ENCODE measurements at regions not wholly inside any gene's neighbourhood (a gene's known extent, or its start where the extent isn't known, plus 50 kb on each side); places are given as distances from the start of the nearest gene placed in this dataset.

DNA sequence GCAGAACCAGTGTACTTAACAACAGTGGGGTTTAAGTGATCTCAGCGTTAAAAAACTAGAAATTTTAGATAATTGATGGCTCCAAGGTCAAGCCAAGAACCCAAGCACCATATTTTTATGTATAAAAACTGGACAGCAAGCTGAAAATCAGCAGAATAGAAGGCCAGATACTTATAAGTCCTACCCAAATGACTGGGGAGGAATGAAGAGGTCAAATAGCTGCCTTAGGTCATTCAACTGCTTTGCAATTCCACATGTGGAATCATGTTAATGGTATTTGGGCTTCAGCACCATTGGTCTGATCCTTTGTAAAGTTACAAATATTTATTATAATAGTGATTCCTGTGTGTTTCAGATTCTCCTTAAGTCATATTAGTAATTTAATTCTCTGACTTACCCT, 108.4 kb downstream of the FAT3 start:
- intact Hi-C loops (cut with DNase I), result no loop called here
- Histone ChIP-seq H3K27ac (no peak overlapping the region), H3K36me3 (no peaks in the 10 kb centered on the region), H3K4me3 (no peak overlapping the region), H3K9me3 (no peaks in the 10 kb centered on the region), H3K4me1 (peaks cover 0 to 10% of the 10 kb centered on the region in 2 donors), H3K27me3 (no peaks in the 10 kb centered on the region)
- no peak for DNase-seq (ENCODE audit: low spot score in 2 of 2)
- TF ChIP-seq, protein P1, sequence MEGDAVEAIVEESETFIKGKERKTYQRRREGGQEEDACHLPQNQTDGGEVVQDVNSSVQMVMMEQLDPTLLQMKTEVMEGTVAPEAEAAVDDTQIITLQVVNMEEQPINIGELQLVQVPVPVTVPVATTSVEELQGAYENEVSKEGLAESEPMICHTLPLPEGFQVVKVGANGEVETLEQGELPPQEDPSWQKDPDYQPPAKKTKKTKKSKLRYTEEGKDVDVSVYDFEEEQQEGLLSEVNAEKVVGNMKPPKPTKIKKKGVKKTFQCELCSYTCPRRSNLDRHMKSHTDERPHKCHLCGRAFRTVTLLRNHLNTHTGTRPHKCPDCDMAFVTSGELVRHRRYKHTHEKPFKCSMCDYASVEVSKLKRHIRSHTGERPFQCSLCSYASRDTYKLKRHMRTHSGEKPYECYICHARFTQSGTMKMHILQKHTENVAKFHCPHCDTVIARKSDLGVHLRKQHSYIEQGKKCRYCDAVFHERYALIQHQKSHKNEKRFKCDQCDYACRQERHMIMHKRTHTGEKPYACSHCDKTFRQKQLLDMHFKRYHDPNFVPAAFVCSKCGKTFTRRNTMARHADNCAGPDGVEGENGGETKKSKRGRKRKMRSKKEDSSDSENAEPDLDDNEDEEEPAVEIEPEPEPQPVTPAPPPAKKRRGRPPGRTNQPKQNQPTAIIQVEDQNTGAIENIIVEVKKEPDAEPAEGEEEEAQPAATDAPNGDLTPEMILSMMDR (IDR thresholded peaks at IDR 0.05), result no peak

DNA sequence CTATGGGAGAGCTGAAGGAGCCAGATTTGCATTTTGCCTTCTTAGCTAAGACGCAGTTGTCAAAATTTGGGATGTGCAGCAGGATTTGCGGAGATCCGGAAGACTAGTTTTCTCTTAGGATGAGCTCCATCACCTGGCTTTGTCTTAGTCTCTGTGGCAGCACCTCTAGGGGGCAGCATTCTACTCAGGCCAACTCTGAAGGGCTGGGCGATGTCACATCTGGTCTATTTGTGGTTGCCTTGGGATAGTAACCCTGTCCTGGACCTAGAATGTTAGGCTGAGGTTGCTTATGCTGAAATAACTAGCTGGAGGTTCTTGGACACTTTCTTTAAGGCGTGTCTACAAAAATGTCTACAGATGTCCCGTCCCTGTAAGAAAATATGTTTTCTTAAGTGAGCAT, 116.2 kb downstream of the FAT3 start:
- intact Hi-C loops (cut with DNase I), result no loop called here
- DNase-seq (ENCODE audit: low spot score in 2 of 2), result no peak
- H3K9me3 ChIP-seq, result no peaks in the 10 kb centered on the region
- no peak overlapping the region for H3K4me3 ChIP-seq
- no peaks in the 10 kb centered on the region for H3K27me3 ChIP-seq
- no peaks in the 10 kb centered on the region for H3K36me3 ChIP-seq
- TF ChIP-seq, protein P1 (IDR thresholded peaks at IDR 0.05), result no peak
- H3K27ac ChIP-seq, result no peak overlapping the region
- no peaks in the 10 kb centered on the region for H3K4me1 ChIP-seq

DNA sequence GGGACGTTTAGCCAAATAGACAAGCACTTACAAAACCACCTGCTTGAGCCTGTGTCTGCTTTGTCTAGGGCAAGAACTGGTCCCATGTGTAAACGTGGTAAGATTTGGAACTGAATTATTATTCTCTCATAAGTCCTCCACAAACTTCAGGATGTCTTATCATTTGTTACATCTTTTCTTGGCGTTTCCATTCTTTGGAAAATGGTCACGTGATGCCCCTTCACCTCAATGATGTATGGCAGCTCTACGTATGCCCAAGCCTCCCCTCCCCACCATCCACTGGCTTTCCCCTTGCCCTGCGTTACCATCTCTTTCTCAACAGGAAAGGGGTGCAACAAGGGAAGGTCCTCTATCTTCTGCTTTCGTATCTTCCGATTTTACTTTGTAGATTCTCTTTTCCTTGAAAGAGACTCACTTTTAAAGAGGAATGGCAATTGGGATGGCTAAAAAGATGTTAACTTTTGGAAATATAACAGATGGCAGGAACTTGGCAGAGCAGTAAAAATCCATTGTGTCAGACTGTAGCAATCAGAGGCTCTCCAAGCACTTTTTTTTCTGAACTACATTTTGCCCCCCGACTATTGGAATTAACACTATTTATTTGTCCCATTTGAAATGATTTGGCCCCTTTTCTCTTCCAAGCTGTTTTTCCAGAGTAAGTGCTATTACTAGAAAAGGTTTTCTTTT, 117.6 kb downstream of the FAT3 start:
- H3K4me1 ChIP-seq, result no peaks in the 10 kb centered on the region
- no peak for DNase-seq (ENCODE audit: low spot score in 2 of 2)
- no peaks in the 10 kb centered on the region for H3K27me3 ChIP-seq
- TF ChIP-seq, protein P1 (IDR thresholded peaks at IDR 0.05), result no peak
- H3K9me3 ChIP-seq, result no peaks in the 10 kb centered on the region
- intact Hi-C loops (cut with DNase I), result no loop called here
- H3K4me3 ChIP-seq, result no peak overlapping the region
- no peaks in the 10 kb centered on the region for H3K36me3 ChIP-seq
- H3K27ac ChIP-seq, result no peak overlapping the region

DNA sequence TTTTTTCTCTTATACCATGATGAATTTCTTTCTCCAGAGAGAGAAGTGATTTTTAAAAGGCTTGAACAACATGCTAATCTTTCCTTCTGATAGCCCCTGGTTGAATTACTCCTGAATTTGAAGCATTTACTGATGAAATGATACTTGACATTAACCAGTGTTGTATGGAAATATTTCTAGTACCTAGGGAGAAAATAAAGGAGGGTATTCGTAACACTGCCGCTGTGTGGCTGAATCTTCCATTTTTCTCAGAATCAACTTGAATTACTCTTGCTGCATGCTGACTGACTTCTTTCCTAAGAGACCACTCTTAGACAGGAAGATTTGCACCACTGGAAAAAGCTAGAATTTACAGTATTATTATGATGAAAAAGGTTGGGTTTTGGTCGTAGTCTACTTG, 118.3 kb downstream of the FAT3 start:
- intact Hi-C loops (cut with DNase I), result no loop called here
- no peaks in the 10 kb centered on the region for H3K4me1 ChIP-seq
- no peaks in the 10 kb centered on the region for H3K36me3 ChIP-seq
- no peak overlapping the region for H3K4me3 ChIP-seq
- no peak overlapping the region for H3K27ac ChIP-seq
- no peaks in the 10 kb centered on the region for H3K27me3 ChIP-seq
- no peaks in the 10 kb centered on the region for H3K9me3 ChIP-seq
- DNase-seq (ENCODE audit: low spot score in 2 of 2), result no peak
- TF ChIP-seq, protein P1 (IDR thresholded peaks at IDR 0.05), result no peak

DNA sequence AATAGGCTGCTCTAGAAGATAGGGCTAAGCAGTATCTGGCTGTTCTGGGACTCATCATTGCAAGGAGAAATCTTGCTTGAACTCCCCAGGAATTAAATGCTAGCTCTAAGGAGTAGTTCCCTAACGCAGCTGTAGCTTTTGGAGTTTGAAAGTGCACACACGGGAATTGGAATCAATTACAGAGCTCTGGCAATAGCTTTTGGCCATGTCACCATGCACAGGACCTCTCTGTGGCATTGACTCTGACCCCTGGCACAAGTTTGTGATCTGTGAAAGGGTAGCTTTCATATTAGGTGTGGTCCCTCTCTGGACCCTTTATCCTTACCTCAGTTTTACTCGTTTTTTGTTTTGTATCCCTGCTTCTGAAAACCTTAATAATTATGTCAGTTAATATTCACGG, 121.6 kb downstream of the FAT3 start:
- Histone ChIP-seq H3K4me1 (no peaks in the 10 kb centered on the region), H3K27ac (no peak overlapping the region), H3K27me3 (no peaks in the 10 kb centered on the region), H3K36me3 (no peaks in the 10 kb centered on the region), H3K9me3 (no peaks in the 10 kb centered on the region), H3K4me3 (no peak overlapping the region)
- intact Hi-C loops (cut with DNase I), result no loop called here
- no peak for DNase-seq (ENCODE audit: low spot score in 2 of 2)
- TF ChIP-seq, protein P1 (IDR thresholded peaks at IDR 0.05), result no peak

DNA sequence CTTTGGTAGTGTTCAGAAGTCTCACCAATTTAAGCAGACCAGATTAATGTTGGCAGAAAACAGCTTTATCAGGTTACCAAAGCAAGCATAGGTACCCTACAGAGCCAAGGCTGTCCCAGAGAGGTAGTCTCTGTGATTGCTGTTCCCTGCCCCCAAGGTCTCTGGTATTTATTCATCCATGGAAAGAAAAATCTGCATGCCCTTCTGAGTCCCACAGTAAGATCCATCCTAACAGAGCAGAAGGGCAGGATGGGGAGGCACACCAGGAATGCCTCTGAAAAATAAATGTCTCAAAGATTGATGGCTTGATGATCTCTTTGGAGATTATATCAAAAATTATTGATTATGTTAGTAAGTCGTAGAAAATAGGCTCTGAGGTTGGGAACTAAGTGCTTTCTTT, 122.8 kb downstream of the FAT3 start:
- intact Hi-C loops (cut with DNase I), result no loop called here

More for the DNA sequence above, 122.8 kb downstream of the FAT3 start:
- Histone ChIP-seq H3K4me1 (no peaks in the 10 kb centered on the region), H3K27me3 (no peaks in the 10 kb centered on the region), H3K4me3 (no peak overlapping the region), H3K9me3 (no peaks in the 10 kb centered on the region), H3K36me3 (no peaks in the 10 kb centered on the region), H3K27ac (no peak overlapping the region)
- TF ChIP-seq, protein P1 (IDR thresholded peaks at IDR 0.05), result no peak
- DNase-seq (ENCODE audit: low spot score in 2 of 2), result no peak

Data from ascending aorta (tissue), 2 donors.